ENCODE measurements at regions not wholly inside any gene's neighbourhood (a gene's known extent, or its start where the extent isn't known, plus 50 kb on each side); places are given as distances from the start of the nearest gene placed in this dataset.
"Not testable (repeated sequence)": the region's sequence is repeated elsewhere in the genome, so short reads cannot be mapped to it uniquely, and the experiment has no call there.

- Histone ChIP-seq H3K36me3 (ENCODE audit: control insufficient read depth in 2 of 2, insufficient read depth in 2 of 2, low read length in 1 of 2) (no peaks in the 10 kb centered on the region), H3K4me1 (ENCODE audit: control insufficient read depth, insufficient read depth, low read length) (no peaks in the 10 kb centered on the region), H4K20me1 (ENCODE audit: control insufficient read depth, insufficient read depth) (no peaks in the 10 kb centered on the region), H3K4me3 (no peak overlapping the region), H3K27me3 (replicated peaks in 1 of 2; ENCODE audit: control insufficient read depth in 2 of 2, insufficient read depth in 2 of 2, low read length in 1 of 2) (no peaks in the 10 kb centered on the region), H2AFZ (ENCODE audit: control insufficient read depth, low read depth, low read length) (no peak overlapping the region), H3K9ac (ENCODE audit: control insufficient read depth, insufficient read depth, low read length) (no peak overlapping the region), H3K27ac (ENCODE audit: control insufficient read depth, insufficient read depth) (no peak overlapping the region), H3K79me2 (ENCODE audit: control insufficient read depth, insufficient read depth, low read length) (no peaks in the 10 kb centered on the region), H3K9me3 (replicated peaks; ENCODE audit: control insufficient read depth, insufficient read depth, low read length) (no peaks in the 10 kb centered on the region), H3K4me2 (ENCODE audit: control insufficient read depth, insufficient read depth) (no peak overlapping the region)
- SMC1A ChIA-PET (ENCODE audit: uncharacterized antibody, unreplicated experiment), result no interaction called here
- CTCF ChIA-PET, result no interaction called here
- WGBS (ENCODE audit: insufficient coverage, insufficient replicate concordance, low lambda C conversion rate, missing lambda C conversion rate), result 41% methylated on average over 1 of the region's 1 CpG
- POLR2A ChIA-PET, result no interaction called here
- FAIRE-seq (no peak), DNase-seq (ENCODE audit: low read depth, low spot score) (no peak), ATAC-seq (no peak)
- in situ Hi-C loops (cut with MboI), result no loop called here
- TF ChIP-seq PKNOX1 (IDR thresholded peaks at IDR 0.05) (no peak), GATAD2B (conservative IDR thresholded peaks at IDR 0.05; ENCODE audit: low read depth) (no peak)
- no TSS peak for BruUV-seq (replicated peaks)
- intact Hi-C loops (cut with micrococcal nuclease; ENCODE audit: unreplicated experiment), result no loop called here
- RAD21 ChIA-PET (ENCODE audit: unreplicated experiment), result no interaction called here
These were observed 537.9 kb upstream of the LRATD1 start for GRCh38 chr2:14094592-14094991.

GRCh38 chr2:14099101-14099500 lies 533.4 kb upstream of the LRATD1 start:
- RAD21 ChIA-PET (ENCODE audit: unreplicated experiment); CTCF ChIA-PET; H3K9me3 ChIP-seq (replicated peaks; ENCODE audit: control insufficient read depth, insufficient read depth, low read length); BruUV-seq (replicated peaks); H3K27me3 ChIP-seq (replicated peaks in 1 of 2; ENCODE audit: control insufficient read depth in 2 of 2, insufficient read depth in 2 of 2, low read length in 1 of 2); H3K79me2 ChIP-seq (ENCODE audit: control insufficient read depth, insufficient read depth, low read length); H3K9ac ChIP-seq (ENCODE audit: control insufficient read depth, insufficient read depth, low read length); H3K36me3 ChIP-seq (ENCODE audit: control insufficient read depth in 2 of 2, insufficient read depth in 2 of 2, low read length in 1 of 2); intact Hi-C loops (cut with micrococcal nuclease; ENCODE audit: unreplicated experiment); H3K4me1 ChIP-seq (ENCODE audit: control insufficient read depth, insufficient read depth, low read length); in situ Hi-C loops (cut with MboI); H2AFZ ChIP-seq (ENCODE audit: control insufficient read depth, low read depth, low read length); H3K4me3 ChIP-seq; H3K4me2 ChIP-seq (ENCODE audit: control insufficient read depth, insufficient read depth); POLR2A ChIA-PET; H4K20me1 ChIP-seq (ENCODE audit: control insufficient read depth, insufficient read depth); H3K27ac ChIP-seq (ENCODE audit: control insufficient read depth, insufficient read depth); FAIRE-seq; ATAC-seq; DNase-seq (ENCODE audit: low read depth, low spot score): not testable (repeated sequence)
- SMC1A ChIA-PET (ENCODE audit: uncharacterized antibody, unreplicated experiment), result interaction anchor here (1.4 kb wide), 1 partner anchor 18 kb away, joined by 3 read pairs; no protein-coding TSS in a partner anchor
- WGBS (ENCODE audit: insufficient coverage, insufficient replicate concordance, low lambda C conversion rate, missing lambda C conversion rate), result 73% methylated on average over 9 of the region's 9 CpGs
